Esophagus muscularis mucosa (tissue), 4 donors: ENCODE measurements at regions not wholly inside any gene's neighbourhood (a gene's known extent, or its start where the extent isn't known, plus 50 kb on each side); places are given as distances from the start of the nearest gene placed in this dataset.
"Not testable (repeated sequence)": the region's sequence is repeated elsewhere in the genome, so short reads cannot be mapped to it uniquely, and the experiment has no call there.

Source experiments
- DNase-seq: peaks from one replicate; pipeline ENCODE4 v3.0.0-alpha.2; 2017; ENCODE audit errors: extremely low spot score
- H3K27ac ChIP-seq, 4 donors: fragments of 200-600 bp; sonication (generic); replicated peaks in 1 of 4; 1 replicate in 3 of 4; 2 replicates in 1 of 4; pipeline ENCODE4 v1.5.1; 2016 to 2019; ENCODE audit warnings: mild to moderate bottlenecking in 1 of 4
- H3K27me3 ChIP-seq, 4 donors: fragments of 200-600 bp; sonication (generic); one replicate each; pipeline versions ENCODE4 v1.5.1 to v1.6.0; 2016 to 2019
- H3K36me3 ChIP-seq, 4 donors: fragments of 200-600 bp; sonication (generic); one replicate each; pipeline ENCODE4 v1.5.1; 2016 to 2019
- H3K4me1 ChIP-seq, 4 donors: fragments of 200-600 bp; sonication (generic); one replicate each; pipeline ENCODE4 v1.5.1; 2016 to 2019
- H3K4me3 ChIP-seq, 4 donors: fragments of 200-600 bp; sonication (generic); 1 replicate in 2 of 4; 2 replicates in 2 of 4; pipeline ENCODE4 v1.5.1; 2016 to 2019; ENCODE audit warnings: mild to moderate bottlenecking in 4 of 4, moderate library complexity in 1 of 4
- H3K9me3 ChIP-seq, 4 donors: fragments of 200-600 bp; sonication (generic); 1 replicate in 3 of 4; 2 replicates in 1 of 4; pipeline ENCODE4 v1.5.1; 2016 to 2019
- EP300 ChIP-seq: sonication (generic); formaldehyde crosslinking; IDR thresholded peaks from one replicate; pipeline ENCODE4 v1.6.1; 2017; ENCODE audit warnings: antibody characterized with exemption
- POLR2A ChIP-seq: fragments of 450-650 bp; IDR thresholded peaks from one replicate; pipeline ENCODE4 v1.6.1; 2017; ENCODE audit warnings: antibody characterized with exemption, moderate library complexity, mild to moderate bottlenecking, low read depth
- POLR2AphosphoS5 ChIP-seq, 2 donors: sonication (generic); formaldehyde crosslinking; IDR thresholded peaks; one replicate each; pipeline ENCODE4 v1.6.1; 2017; ENCODE audit warnings: antibody characterized with exemption in 2 of 2
- WGBS: methylation state at CpG from one replicate; pipeline ENCODE4 v1.1.5; 2018; 5-methylcytosine and 5-hydroxymethylcytosine counted together
- intact Hi-C: fragments of 100-400 bp; cut with DNase I; formaldehyde crosslinking; loops from one replicate; pipeline ENCODE4 v1.15.1; 2023
- TF ChIP-seq, protein P1 (sequence below), 3 experiments: fragments of 200-600 bp in 2 of 3; fragments of 450-650 bp in 1 of 3; sonication (generic) in 2 of 3; IDR thresholded peaks; one replicate each; pipeline ENCODE4 v1.5.1; 2017 to 2019; ENCODE audit warnings: antibody characterized with exemption in 3 of 3, mild to moderate bottlenecking in 2 of 3, moderate library complexity in 1 of 3

- WGBS, result 3% methylated on average over 1 of the region's 1 CpG
- Histone ChIP-seq H3K9me3 (no peaks in the 10 kb centered on the region), H3K27ac (no peak overlapping the region), H3K36me3 (no peaks in the 10 kb centered on the region), H3K4me3 (no peak overlapping the region), H3K27me3 (no peaks in the 10 kb centered on the region), H3K4me1 (no peaks in the 10 kb centered on the region)
- no peak for DNase-seq
- no peak for TF ChIP-seq EP300
- TF ChIP-seq, protein P1, sequence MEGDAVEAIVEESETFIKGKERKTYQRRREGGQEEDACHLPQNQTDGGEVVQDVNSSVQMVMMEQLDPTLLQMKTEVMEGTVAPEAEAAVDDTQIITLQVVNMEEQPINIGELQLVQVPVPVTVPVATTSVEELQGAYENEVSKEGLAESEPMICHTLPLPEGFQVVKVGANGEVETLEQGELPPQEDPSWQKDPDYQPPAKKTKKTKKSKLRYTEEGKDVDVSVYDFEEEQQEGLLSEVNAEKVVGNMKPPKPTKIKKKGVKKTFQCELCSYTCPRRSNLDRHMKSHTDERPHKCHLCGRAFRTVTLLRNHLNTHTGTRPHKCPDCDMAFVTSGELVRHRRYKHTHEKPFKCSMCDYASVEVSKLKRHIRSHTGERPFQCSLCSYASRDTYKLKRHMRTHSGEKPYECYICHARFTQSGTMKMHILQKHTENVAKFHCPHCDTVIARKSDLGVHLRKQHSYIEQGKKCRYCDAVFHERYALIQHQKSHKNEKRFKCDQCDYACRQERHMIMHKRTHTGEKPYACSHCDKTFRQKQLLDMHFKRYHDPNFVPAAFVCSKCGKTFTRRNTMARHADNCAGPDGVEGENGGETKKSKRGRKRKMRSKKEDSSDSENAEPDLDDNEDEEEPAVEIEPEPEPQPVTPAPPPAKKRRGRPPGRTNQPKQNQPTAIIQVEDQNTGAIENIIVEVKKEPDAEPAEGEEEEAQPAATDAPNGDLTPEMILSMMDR (IDR thresholded peaks at IDR 0.05), result no peak
- no peak for TF ChIP-seq POLR2A
- no peak for TF ChIP-seq POLR2AphosphoS5 (IDR thresholded peaks at IDR 0.05)
- intact Hi-C loops, result no loop called here
Measured at GRCh38 chr5:88045165-88045564, 223.5 kb downstream of the TMEM161B start.

- TF ChIP-seq POLR2A, result no peak
- no peaks in the 10 kb centered on the region for H3K4me1 ChIP-seq
- DNase-seq, result no peak
- no peak overlapping the region for H3K4me3 ChIP-seq
- peaks cover 0 to 10% (median 2%) of the 10 kb centered on the region in 4 donors for H3K9me3 ChIP-seq
- no peaks in the 10 kb centered on the region for H3K36me3 ChIP-seq
- no peak overlapping the region for H3K27ac ChIP-seq
- no peaks in the 10 kb centered on the region for H3K27me3 ChIP-seq
- intact Hi-C loops, result no loop called here
- WGBS, result 61% methylated on average over 1 of the region's 1 CpG
Measured at GRCh38 chr5:88034520-88034919, 234.1 kb downstream of the TMEM161B start.

- Histone ChIP-seq H3K4me3 (no peak overlapping the region), H3K27me3 (no peaks in the 10 kb centered on the region), H3K36me3 (no peaks in the 10 kb centered on the region), H3K9me3 (peaks cover 0 to 10% (median 2%) of the 10 kb centered on the region in 4 donors), H3K27ac (no peak overlapping the region), H3K4me1 (no peaks in the 10 kb centered on the region)
- intact Hi-C loops, result no loop called here
- no peak for DNase-seq
- TF ChIP-seq, protein P1 (IDR thresholded peaks at IDR 0.05), result no peak
- TF ChIP-seq EP300 (no peak), POLR2A (no peak), POLR2AphosphoS5 (IDR thresholded peaks at IDR 0.05) (no peak)
- 62% methylated on average over 2 of the region's 2 CpGs for WGBS
Measured at GRCh38 chr5:88033191-88033590, 235.5 kb downstream of the TMEM161B start.

GRCh38 chr5:88029011-88029410 is 239.6 kb downstream of the TMEM161B start:
- Histone ChIP-seq H3K9me3 (no peaks in the 10 kb centered on the region), H3K4me1 (no peaks in the 10 kb centered on the region)
- WGBS, result 65% methylated on average over 2 of the region's 2 CpGs

GRCh38 chr5:88021141-88021540 is 247.5 kb downstream of the TMEM161B start:
- WGBS, result 78% methylated on average over 5 of the region's 5 CpGs
- Histone ChIP-seq H3K27me3 (no peaks in the 10 kb centered on the region), H3K36me3 (no peaks in the 10 kb centered on the region), H3K4me3 (no peak overlapping the region), H3K4me1 (no peaks in the 10 kb centered on the region), H3K27ac (no peak overlapping the region), H3K9me3 (no peaks in the 10 kb centered on the region)
- intact Hi-C loops, result no loop called here
- no peak for DNase-seq
- TF ChIP-seq, protein P1 (IDR thresholded peaks at IDR 0.05), result no peak
- TF ChIP-seq EP300, result no peak
- no peak for TF ChIP-seq POLR2AphosphoS5 (IDR thresholded peaks at IDR 0.05)
- no peak for TF ChIP-seq POLR2A

More at GRCh38 chr5:88029011-88029410, 239.6 kb downstream of the TMEM161B start:
- no peak overlapping the region for H3K27ac ChIP-seq
- TF ChIP-seq POLR2AphosphoS5 (IDR thresholded peaks at IDR 0.05) (no peak), EP300 (no peak), POLR2A (no peak)
- TF ChIP-seq, protein P1 (IDR thresholded peaks at IDR 0.05), result no peak
- H3K36me3 ChIP-seq, result no peaks in the 10 kb centered on the region
- intact Hi-C loops, result no loop called here
- H3K27me3 ChIP-seq, result no peaks in the 10 kb centered on the region
- H3K4me3 ChIP-seq, result no peak overlapping the region
- DNase-seq, result no peak

DNA sequence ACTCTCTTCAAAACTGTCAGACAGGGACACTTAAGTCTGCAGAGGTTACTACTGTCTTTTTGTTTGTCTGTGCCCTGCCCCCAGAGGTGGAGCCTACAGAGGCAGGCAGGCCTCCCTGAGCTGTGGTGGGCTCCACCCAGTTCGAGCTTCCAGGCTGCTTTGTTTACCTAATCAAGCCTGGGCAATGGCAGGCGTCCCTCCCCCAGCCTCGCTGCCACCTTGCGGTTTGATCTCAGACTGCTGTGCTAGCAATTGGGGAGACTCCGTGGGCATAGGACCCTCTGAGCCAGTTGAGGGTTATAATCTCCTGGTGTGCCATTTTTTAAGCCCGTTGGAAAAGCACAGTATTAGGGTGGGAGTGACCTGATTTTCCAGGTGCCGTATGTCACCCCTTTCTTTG is 253.7 kb downstream of the TMEM161B start:
- H3K27ac ChIP-seq, H3K27me3 ChIP-seq, H3K36me3 ChIP-seq, intact Hi-C loops, H3K4me1 ChIP-seq, DNase-seq, H3K9me3 ChIP-seq, H3K4me3 ChIP-seq: not testable (repeated sequence)
- WGBS, result 85% methylated on average over 6 of the region's 7 CpGs
